ENCODE measurements at regions not wholly inside any gene's neighbourhood (a gene's known extent, or its start where the extent isn't known, plus 50 kb on each side); places are given as distances from the start of the nearest gene placed in this dataset.

- ATAC-seq = no peak
- POLR2A ChIA-PET = no interaction called here
- H3K4me3 ChIP-seq = no peak overlapping the region
- WGBS (ENCODE audit: missing lambda C conversion rate) = 3% methylated on average over 3 of the region's 3 CpGs
- no peak for FAIRE-seq
- H3K9me3 ChIP-seq = no peaks in the 10 kb centered on the region
- no peaks in the 10 kb centered on the region for H3K4me1 ChIP-seq
- no peak overlapping the region for H3K4me2 ChIP-seq
- H3K27ac ChIP-seq = no peak overlapping the region
- TF ChIP-seq HOXB5 (CRISPR knock-in tag; IDR thresholded peaks at IDR 0.05) = no peak
- TF ChIP-seq ZNF302 (CRISPR knock-in tag; IDR thresholded peaks at IDR 0.05) = no peak
- no peak for TF ChIP-seq ZFP36 (IDR thresholded peaks at IDR 0.05; ENCODE audit: borderline replicate concordance, partially characterized antibody)
- TF ChIP-seq, protein P1, sequence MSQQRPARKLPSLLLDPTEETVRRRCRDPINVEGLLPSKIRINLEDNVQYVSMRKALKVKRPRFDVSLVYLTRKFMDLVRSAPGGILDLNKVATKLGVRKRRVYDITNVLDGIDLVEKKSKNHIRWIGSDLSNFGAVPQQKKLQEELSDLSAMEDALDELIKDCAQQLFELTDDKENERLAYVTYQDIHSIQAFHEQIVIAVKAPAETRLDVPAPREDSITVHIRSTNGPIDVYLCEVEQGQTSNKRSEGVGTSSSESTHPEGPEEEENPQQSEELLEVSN (IDR thresholded peaks at IDR 0.05; ENCODE audit: borderline replicate concordance, low read depth) = no peak
- TF ChIP-seq CEBPB (IDR thresholded peaks at IDR 0.05) = no peak
- no peak for TF ChIP-seq GATA3 (IDR thresholded peaks at IDR 0.05; ENCODE audit: borderline replicate concordance)
- TF ChIP-seq EHF (CRISPR knock-in tag; IDR thresholded peaks at IDR 0.05) = no peak
- no peak for TF ChIP-seq EP300 (IDR thresholded peaks at IDR 0.05)
- TF ChIP-seq, protein P2, sequence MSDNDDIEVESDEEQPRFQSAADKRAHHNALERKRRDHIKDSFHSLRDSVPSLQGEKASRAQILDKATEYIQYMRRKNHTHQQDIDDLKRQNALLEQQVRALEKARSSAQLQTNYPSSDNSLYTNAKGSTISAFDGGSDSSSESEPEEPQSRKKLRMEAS (IDR thresholded peaks at IDR 0.05) = no peak
- TF ChIP-seq, protein P3, sequence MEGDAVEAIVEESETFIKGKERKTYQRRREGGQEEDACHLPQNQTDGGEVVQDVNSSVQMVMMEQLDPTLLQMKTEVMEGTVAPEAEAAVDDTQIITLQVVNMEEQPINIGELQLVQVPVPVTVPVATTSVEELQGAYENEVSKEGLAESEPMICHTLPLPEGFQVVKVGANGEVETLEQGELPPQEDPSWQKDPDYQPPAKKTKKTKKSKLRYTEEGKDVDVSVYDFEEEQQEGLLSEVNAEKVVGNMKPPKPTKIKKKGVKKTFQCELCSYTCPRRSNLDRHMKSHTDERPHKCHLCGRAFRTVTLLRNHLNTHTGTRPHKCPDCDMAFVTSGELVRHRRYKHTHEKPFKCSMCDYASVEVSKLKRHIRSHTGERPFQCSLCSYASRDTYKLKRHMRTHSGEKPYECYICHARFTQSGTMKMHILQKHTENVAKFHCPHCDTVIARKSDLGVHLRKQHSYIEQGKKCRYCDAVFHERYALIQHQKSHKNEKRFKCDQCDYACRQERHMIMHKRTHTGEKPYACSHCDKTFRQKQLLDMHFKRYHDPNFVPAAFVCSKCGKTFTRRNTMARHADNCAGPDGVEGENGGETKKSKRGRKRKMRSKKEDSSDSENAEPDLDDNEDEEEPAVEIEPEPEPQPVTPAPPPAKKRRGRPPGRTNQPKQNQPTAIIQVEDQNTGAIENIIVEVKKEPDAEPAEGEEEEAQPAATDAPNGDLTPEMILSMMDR (IDR thresholded peaks at IDR 0.05) = no peak
- TF ChIP-seq TP53 (CRISPR knock-in tag; IDR thresholded peaks at IDR 0.05) = no peak
- TF ChIP-seq PBX3 (IDR thresholded peaks at IDR 0.05) = no peak
- TF ChIP-seq JUNB (IDR thresholded peaks at IDR 0.05) = no peak
- TF ChIP-seq HOXA7 (CRISPR knock-in tag; IDR thresholded peaks at IDR 0.05) = no peak
- TF ChIP-seq HMGXB4 (CRISPR knock-in tag; IDR thresholded peaks at IDR 0.05; ENCODE audit: borderline replicate concordance) = no peak
- TF ChIP-seq CHD2 (IDR thresholded peaks at IDR 0.05; ENCODE audit: low read length, partially characterized antibody) = no peak
- no peak for TF ChIP-seq CBX2 (IDR thresholded peaks at IDR 0.05; ENCODE audit: borderline replicate concordance, low read depth)
- no peak for TF ChIP-seq RARB (CRISPR knock-in tag; IDR thresholded peaks at IDR 0.05)
- CTCF ChIA-PET = interaction anchor here (0.5 kb wide), 1 partner anchor 1211 kb away, joined by 3 read pairs; no protein-coding TSS in a partner anchor
- no peak for DNase-seq (ENCODE audit: low read depth in 1 of 2, low spot score in 1 of 2)
These were observed 88.6 kb downstream of the ADAMTS1 start for GRCh38 chr21:26756491-26757159.

GRCh38 chr21:26754853-26755252 lies 90.4 kb downstream of the ADAMTS1 start:
- 4% methylated on average over 2 of the region's 2 CpGs for WGBS (ENCODE audit: missing lambda C conversion rate)
- DNase-seq (ENCODE audit: low read depth in 1 of 2, low spot score in 1 of 2) (no peak), FAIRE-seq (no peak), ATAC-seq (no peak)
- no peaks in the 10 kb centered on the region for H3K4me1 ChIP-seq
- no peak for TF ChIP-seq KDM5A (IDR thresholded peaks at IDR 0.05)
- TF ChIP-seq CEBPB (IDR thresholded peaks at IDR 0.05) = no peak
- TF ChIP-seq ATOH8 (CRISPR knock-in tag; IDR thresholded peaks at IDR 0.05; ENCODE audit: low read depth) = no peak
- TF ChIP-seq RFX5 (IDR thresholded peaks at IDR 0.05) = no peak
- TF ChIP-seq MAZ (IDR thresholded peaks at IDR 0.05; ENCODE audit: borderline replicate concordance, low read depth, low read length) = no peak
- TF ChIP-seq POLR2A (IDR thresholded peaks at IDR 0.05; ENCODE audit: low read length) = no peak
- no peak for TF ChIP-seq JUN (IDR thresholded peaks at IDR 0.05)
- TF ChIP-seq SMC3 (IDR thresholded peaks at IDR 0.05) = no peak
- no peak for TF ChIP-seq BCL3 (IDR thresholded peaks at IDR 0.05)
- TF ChIP-seq NPAS2 (CRISPR knock-in tag; IDR thresholded peaks at IDR 0.05; ENCODE audit: borderline replicate concordance) = no peak
- TF ChIP-seq, protein P4, sequence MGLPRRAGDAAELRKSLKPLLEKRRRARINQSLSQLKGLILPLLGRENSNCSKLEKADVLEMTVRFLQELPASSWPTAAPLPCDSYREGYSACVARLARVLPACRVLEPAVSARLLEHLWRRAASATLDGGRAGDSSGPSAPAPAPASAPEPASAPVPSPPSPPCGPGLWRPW (IDR thresholded peaks at IDR 0.05) = no peak
- no peak for TF ChIP-seq RAD21 (conservative IDR thresholded peaks at IDR 0.05 in 1 of 2, IDR thresholded peaks at IDR 0.05 in 1 of 2)
- TF ChIP-seq ZSCAN20 (CRISPR knock-in tag; IDR thresholded peaks at IDR 0.05) = no peak
- ChIA-PET CTCF (no interaction called here), POLR2A (no interaction called here)
- no peak overlapping the region for H3K4me3 ChIP-seq
- no peak overlapping the region for H3K4me2 ChIP-seq
- H3K9me3 ChIP-seq = no peaks in the 10 kb centered on the region
- H3K27ac ChIP-seq = no peak overlapping the region

All from A549 (cell line).